OCI-LY1 (cell line): ENCODE measurements at regions not wholly inside any gene's neighbourhood (a gene's known extent, or its start where the extent isn't known, plus 50 kb on each side); places are given as distances from the start of the nearest gene placed in this dataset.
"Not testable (repeated sequence)": the region's sequence is repeated elsewhere in the genome, so short reads cannot be mapped to it uniquely, and the experiment has no call there.

Source experiments
- H2AFZ ChIP-seq: fragments of 200-600 bp; sonication (generic), shearing (Covaris generic); 2 replicates; pipeline ENCODE4 v1.6.0; 2014; ENCODE audit warnings: antibody characterized with exemption, mild to moderate bottlenecking, low read length
- H3F3A ChIP-seq: fragments of 200-600 bp; sonication (generic), shearing (Covaris generic); 2 replicates; pipeline ENCODE4 v1.6.0; 2014; ENCODE audit warnings: mild to moderate bottlenecking, antibody characterized with exemption, low read length, moderate library complexity; ENCODE audit not compliant: insufficient read depth
- H3K27ac ChIP-seq: fragments of 200-600 bp; sonication (generic); 2 replicates; pipeline ENCODE4 v1.5.1; 2014; ENCODE audit warnings: low read length, mixed run types, mild to moderate bottlenecking, low read depth; ENCODE audit not compliant: poor library complexity, severe bottlenecking
- H3K27me3 ChIP-seq: fragments of 200-600 bp; sonication (generic); 2 replicates; pipeline ENCODE4 v1.6.0; 2014; ENCODE audit warnings: antibody characterized with exemption, mild to moderate bottlenecking, low read length, moderate library complexity; ENCODE audit not compliant: insufficient read depth
- H3K36me3 ChIP-seq: fragments of 200-600 bp; sonication (generic); 2 replicates; pipeline ENCODE4 v1.6.1; 2014; ENCODE audit warnings: mild to moderate bottlenecking, antibody characterized with exemption, low read length, moderate library complexity, mixed read lengths; ENCODE audit not compliant: insufficient read depth
- H3K4me1 ChIP-seq: fragments of 200-600 bp; sonication (generic); 2 replicates; pipeline ENCODE4 v1.5.1; 2014; ENCODE audit warnings: mild to moderate bottlenecking, low read length, moderate library complexity; ENCODE audit not compliant: insufficient read depth, severe bottlenecking
- H3K4me2 ChIP-seq: fragments of 200-600 bp; sonication (generic), shearing (Covaris generic); 2 replicates; pipeline ENCODE4 v1.6.1; 2014; ENCODE audit warnings: low read length
- H3K4me3 ChIP-seq: fragments of 200-600 bp; sonication (generic); 2 replicates; pipeline ENCODE4 v1.5.1; 2014; ENCODE audit warnings: low read length, low read depth, mild to moderate bottlenecking, mixed read lengths; ENCODE audit not compliant: poor library complexity, severe bottlenecking
- H3K79me2 ChIP-seq: fragments of 200-600 bp; shearing (Covaris generic); 2 replicates; pipeline ENCODE4 v1.6.1; 2016; ENCODE audit warnings: mixed run types, low read length, mixed read lengths; ENCODE audit not compliant: insufficient read depth
- H3K9ac ChIP-seq: fragments of 200-600 bp; sonication (generic), shearing (Covaris generic); 2 replicates; pipeline ENCODE4 v1.6.1; 2014; ENCODE audit warnings: mild to moderate bottlenecking, low read length, mixed read lengths
- H3K9me2 ChIP-seq: fragments of 200-600 bp; sonication (generic), shearing (Covaris generic); 2 replicates; pipeline ENCODE4 v1.6.1; 2014; ENCODE audit warnings: low read depth, mild to moderate bottlenecking, low read length, mixed read lengths
- H3K9me3 ChIP-seq: fragments of 200-600 bp; shearing (Covaris generic); 2 replicates; pipeline ENCODE4 v1.6.1; 2014; ENCODE audit warnings: low read length, mixed read lengths
- H4K20me1 ChIP-seq: fragments of 200-600 bp; sonication (generic), shearing (Covaris generic); 2 replicates; pipeline ENCODE4 v1.6.0; 2016; ENCODE audit warnings: mild to moderate bottlenecking, low read length; ENCODE audit not compliant: insufficient read depth
- CTCF ChIP-seq: fragments of 200-600 bp; sonication (generic), shearing (Covaris generic); IDR thresholded peaks from 2 replicates; pipeline ENCODE4 v1.5.1; 2017; ENCODE audit warnings: mild to moderate bottlenecking, antibody characterized with exemption, low read length, moderate library complexity, mixed read lengths
- EZH2 ChIP-seq: fragments of 200-600 bp; sonication (generic), shearing (Covaris generic); IDR thresholded peaks from 2 replicates; pipeline ENCODE4 v1.8.0; 2017; ENCODE audit warnings: borderline replicate concordance, mixed run types, mild to moderate bottlenecking, antibody characterized with exemption, low read length, moderate library complexity, mixed read lengths

- no peak for TF ChIP-seq EZH2
- no peak for TF ChIP-seq CTCF
- H3K4me3 ChIP-seq = no peak overlapping the region
- no peaks in the 10 kb centered on the region for H3F3A ChIP-seq
- H3K9me2 ChIP-seq = no peaks in the 10 kb centered on the region
- H3K9me3 ChIP-seq = no peaks in the 10 kb centered on the region
- H3K4me2 ChIP-seq = no peak overlapping the region
- no peak overlapping the region for H2AFZ ChIP-seq
- H3K4me1 ChIP-seq = no peaks in the 10 kb centered on the region
- H3K9ac ChIP-seq = no peak overlapping the region
- H3K27ac ChIP-seq = no peak overlapping the region
- no peaks in the 10 kb centered on the region for H3K79me2 ChIP-seq
- H3K36me3 ChIP-seq = no peaks in the 10 kb centered on the region
- no peaks in the 10 kb centered on the region for H4K20me1 ChIP-seq
- no peaks in the 10 kb centered on the region for H3K27me3 ChIP-seq
These were observed 812.0 kb downstream of the SLITRK5 start for GRCh38 chr13:88483202-88483601.

GRCh38 chr13:88507909-88508308, 836.7 kb downstream of the SLITRK5 start:
- Histone ChIP-seq H3K4me1 (no peaks in the 10 kb centered on the region), H3K9me3 (0 out of 2 replicates have a peak, but pooled peaks cover 5% of the 10 kb centered on the region), H3F3A (no peaks in the 10 kb centered on the region), H3K36me3 (no peaks in the 10 kb centered on the region), H3K79me2 (no peaks in the 10 kb centered on the region), H4K20me1 (no peaks in the 10 kb centered on the region), H3K27ac (no peak overlapping the region), H3K9ac (no peak overlapping the region), H2AFZ (no peak overlapping the region), H3K9me2 (no peaks in the 10 kb centered on the region), H3K4me2 (no peak overlapping the region), H3K27me3 (no peaks in the 10 kb centered on the region), H3K4me3 (no peak overlapping the region)
- TF ChIP-seq CTCF (no peak), EZH2 (no peak)

- not testable (repeated sequence) for H3K27me3 ChIP-seq, H3K9ac ChIP-seq, H3K79me2 ChIP-seq, H3K4me3 ChIP-seq, H4K20me1 ChIP-seq, H3K4me2 ChIP-seq, H3K9me2 ChIP-seq, H3F3A ChIP-seq, H3K4me1 ChIP-seq, H3K27ac ChIP-seq, H3K9me3 ChIP-seq, H3K36me3 ChIP-seq, H2AFZ ChIP-seq
These were observed 841.8 kb downstream of the SLITRK5 start for GRCh38 chr13:88512993-88513392.

DNA sequence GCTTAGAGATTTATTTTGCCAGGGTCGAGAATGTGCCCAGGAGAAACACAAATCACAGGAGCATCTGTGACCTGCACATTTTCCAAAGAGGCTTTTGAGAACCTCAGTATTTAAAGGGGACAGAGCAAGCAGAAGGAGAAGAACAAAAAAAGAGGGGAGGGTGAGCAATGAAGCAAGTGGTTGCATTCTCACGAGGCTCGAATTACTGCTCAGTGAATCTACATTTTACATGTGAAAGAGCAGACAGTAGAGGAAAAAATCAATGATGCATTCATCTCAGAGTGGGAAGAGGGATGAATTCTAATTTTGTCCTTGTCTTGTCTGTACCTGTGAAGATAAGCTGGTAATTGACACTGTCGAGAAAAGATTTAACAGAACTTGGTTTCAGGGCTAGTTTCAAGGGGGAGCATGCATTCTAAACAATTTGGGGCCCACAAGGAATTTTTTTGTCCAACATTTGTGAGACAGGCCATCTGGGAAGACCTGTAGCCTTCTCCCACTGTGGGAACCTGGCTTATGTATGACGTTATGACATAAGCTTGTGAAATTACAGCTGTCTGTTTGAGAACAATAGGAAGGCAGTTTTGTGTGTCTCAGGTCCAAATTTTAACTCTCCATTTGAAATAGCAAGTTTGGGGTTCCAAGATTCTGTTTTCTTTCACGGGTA, 855.1 kb downstream of the SLITRK5 start:
- Histone ChIP-seq H3K27ac (no peak overlapping the region), H3K27me3 (no peaks in the 10 kb centered on the region), H3K4me2 (no peak overlapping the region), H2AFZ (no peak overlapping the region), H3K4me3 (no peak overlapping the region), H3K4me1 (no peaks in the 10 kb centered on the region), H3K9me2 (no peaks in the 10 kb centered on the region), H4K20me1 (no peaks in the 10 kb centered on the region), H3K36me3 (no peaks in the 10 kb centered on the region), H3K9me3 (no peaks in the 10 kb centered on the region), H3K9ac (no peak overlapping the region), H3K79me2 (no peaks in the 10 kb centered on the region), H3F3A (no peaks in the 10 kb centered on the region)
- TF ChIP-seq EZH2 = no peak
- no peak for TF ChIP-seq CTCF
